GM21825 (cell line): ENCODE measurements at regions not wholly inside any gene's neighbourhood (a gene's known extent, or its start where the extent isn't known, plus 50 kb on each side); places are given as distances from the start of the nearest gene placed in this dataset.
A peak's percentile ranks its signal among the peaks of the same experiment; 100 is the strongest.
"Not testable (repeated sequence)": the region's sequence is repeated elsewhere in the genome, so short reads cannot be mapped to it uniquely, and the experiment has no call there.

ENCODE experiments used
- ATAC-seq: cut with Tn5 transposase; IDR thresholded peaks from one replicate; pipeline ENCODE4 v1.9.1; 2021; ENCODE audit warnings: mild to moderate bottlenecking, moderate library complexity; ENCODE audit not compliant: unreplicated experiment

- ATAC-seq: no peak
Measured at GRCh38 chr10:5576780-5577624, 52.2 kb downstream of the CALML3 start.

- not testable (repeated sequence) for ATAC-seq
Measured at GRCh38 chr10:5580038-5580428, 55.3 kb downstream of the CALML3 start.

GRCh38 chr10:5581670-5582566, 57.2 kb downstream of the CALML3 start:
- ATAC-seq: peak; percentile 48

- ATAC-seq: no peak
Measured at GRCh38 chr10:5582736-5583135, 58.0 kb downstream of the CALML3 start.

GRCh38 chr10:5583525-5584175, 58.9 kb downstream of the CALML3 start:
- ATAC-seq: peak; percentile 64

- peak; percentile 33 for ATAC-seq
Measured at GRCh38 chr10:5584895-5585516, 60.2 kb downstream of the CALML3 start.

- no peak for ATAC-seq
Measured at GRCh38 chr10:5585517-5586206, 60.9 kb downstream of the CALML3 start.

- no peak for ATAC-seq
Measured at GRCh38 chr10:5587151-5588079, 62.7 kb downstream of the CALML3 start.

- no peak for ATAC-seq
Measured at GRCh38 chr10:5588080-5588453, 63.3 kb downstream of the CALML3 start.

GRCh38 chr10:5588603-5589002, 63.8 kb downstream of the CALML3 start:
- ATAC-seq: no peak
